Panc1 (cell line): ENCODE measurements at regions not wholly inside any gene's neighbourhood (a gene's known extent, or its start where the extent isn't known, plus 50 kb on each side); places are given as distances from the start of the nearest gene placed in this dataset.

Experiments
- POLR2AphosphoS5 ChIP-seq: IDR thresholded peaks from 2 replicates; pipeline ENCODE4 v1.6.1; 2012; ENCODE audit warnings: mild to moderate bottlenecking, low read depth, low read length, moderate library complexity
- SIN3A ChIP-seq: IDR thresholded peaks from 2 replicates; pipeline ENCODE4 v1.6.1; 2012; ENCODE audit warnings: low read depth, mild to moderate bottlenecking, low read length, moderate library complexity, borderline replicate concordance; ENCODE audit not compliant: insufficient read depth
- TF ChIP-seq, protein P1 (sequence below): fragments of 450-650 bp; IDR thresholded peaks from 2 replicates; pipeline ENCODE4 v1.5.1; 2017; ENCODE audit warnings: mild to moderate bottlenecking
- TF ChIP-seq, protein P2 (sequence below), 2 experiments: IDR thresholded peaks; 2 replicates each; pipeline ENCODE4 v1.6.1; 2011 to 2012; ENCODE audit warnings: low read depth in 2 of 2, control low read depth in 1 of 2, low read length in 1 of 2, mild to moderate bottlenecking in 1 of 2, moderate library complexity in 1 of 2; ENCODE audit not compliant: insufficient read depth in 1 of 2

DNA sequence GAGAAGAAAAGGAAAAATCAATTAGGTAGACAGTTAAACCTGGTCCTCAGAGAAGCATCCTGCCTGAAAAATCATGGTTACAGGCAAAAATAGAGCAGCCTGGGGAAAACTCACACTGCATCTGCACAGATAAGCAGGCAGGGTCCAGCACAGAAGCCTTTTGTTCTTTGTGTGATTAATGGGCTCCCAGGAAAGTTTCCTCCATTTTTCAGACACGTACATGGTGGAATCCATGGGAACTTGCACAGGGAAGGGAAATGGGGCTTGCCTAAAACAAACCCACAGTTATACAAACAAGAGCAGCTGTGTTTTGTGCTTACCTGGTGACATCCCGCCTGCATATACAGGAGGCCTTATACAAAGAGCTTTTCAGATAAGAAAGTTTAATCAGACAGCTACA lies 243.9 kb upstream of the ATP10B start:
- TF ChIP-seq, protein P1, sequence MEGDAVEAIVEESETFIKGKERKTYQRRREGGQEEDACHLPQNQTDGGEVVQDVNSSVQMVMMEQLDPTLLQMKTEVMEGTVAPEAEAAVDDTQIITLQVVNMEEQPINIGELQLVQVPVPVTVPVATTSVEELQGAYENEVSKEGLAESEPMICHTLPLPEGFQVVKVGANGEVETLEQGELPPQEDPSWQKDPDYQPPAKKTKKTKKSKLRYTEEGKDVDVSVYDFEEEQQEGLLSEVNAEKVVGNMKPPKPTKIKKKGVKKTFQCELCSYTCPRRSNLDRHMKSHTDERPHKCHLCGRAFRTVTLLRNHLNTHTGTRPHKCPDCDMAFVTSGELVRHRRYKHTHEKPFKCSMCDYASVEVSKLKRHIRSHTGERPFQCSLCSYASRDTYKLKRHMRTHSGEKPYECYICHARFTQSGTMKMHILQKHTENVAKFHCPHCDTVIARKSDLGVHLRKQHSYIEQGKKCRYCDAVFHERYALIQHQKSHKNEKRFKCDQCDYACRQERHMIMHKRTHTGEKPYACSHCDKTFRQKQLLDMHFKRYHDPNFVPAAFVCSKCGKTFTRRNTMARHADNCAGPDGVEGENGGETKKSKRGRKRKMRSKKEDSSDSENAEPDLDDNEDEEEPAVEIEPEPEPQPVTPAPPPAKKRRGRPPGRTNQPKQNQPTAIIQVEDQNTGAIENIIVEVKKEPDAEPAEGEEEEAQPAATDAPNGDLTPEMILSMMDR = no peak
- no peak for TF ChIP-seq SIN3A
- TF ChIP-seq, protein P2, sequence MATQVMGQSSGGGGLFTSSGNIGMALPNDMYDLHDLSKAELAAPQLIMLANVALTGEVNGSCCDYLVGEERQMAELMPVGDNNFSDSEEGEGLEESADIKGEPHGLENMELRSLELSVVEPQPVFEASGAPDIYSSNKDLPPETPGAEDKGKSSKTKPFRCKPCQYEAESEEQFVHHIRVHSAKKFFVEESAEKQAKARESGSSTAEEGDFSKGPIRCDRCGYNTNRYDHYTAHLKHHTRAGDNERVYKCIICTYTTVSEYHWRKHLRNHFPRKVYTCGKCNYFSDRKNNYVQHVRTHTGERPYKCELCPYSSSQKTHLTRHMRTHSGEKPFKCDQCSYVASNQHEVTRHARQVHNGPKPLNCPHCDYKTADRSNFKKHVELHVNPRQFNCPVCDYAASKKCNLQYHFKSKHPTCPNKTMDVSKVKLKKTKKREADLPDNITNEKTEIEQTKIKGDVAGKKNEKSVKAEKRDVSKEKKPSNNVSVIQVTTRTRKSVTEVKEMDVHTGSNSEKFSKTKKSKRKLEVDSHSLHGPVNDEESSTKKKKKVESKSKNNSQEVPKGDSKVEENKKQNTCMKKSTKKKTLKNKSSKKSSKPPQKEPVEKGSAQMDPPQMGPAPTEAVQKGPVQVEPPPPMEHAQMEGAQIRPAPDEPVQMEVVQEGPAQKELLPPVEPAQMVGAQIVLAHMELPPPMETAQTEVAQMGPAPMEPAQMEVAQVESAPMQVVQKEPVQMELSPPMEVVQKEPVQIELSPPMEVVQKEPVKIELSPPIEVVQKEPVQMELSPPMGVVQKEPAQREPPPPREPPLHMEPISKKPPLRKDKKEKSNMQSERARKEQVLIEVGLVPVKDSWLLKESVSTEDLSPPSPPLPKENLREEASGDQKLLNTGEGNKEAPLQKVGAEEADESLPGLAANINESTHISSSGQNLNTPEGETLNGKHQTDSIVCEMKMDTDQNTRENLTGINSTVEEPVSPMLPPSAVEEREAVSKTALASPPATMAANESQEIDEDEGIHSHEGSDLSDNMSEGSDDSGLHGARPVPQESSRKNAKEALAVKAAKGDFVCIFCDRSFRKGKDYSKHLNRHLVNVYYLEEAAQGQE (IDR thresholded peaks at IDR 0.05; ENCODE audit: insufficient read depth in 1 of 2, low read depth in 2 of 2, low read length in 1 of 2) = no peak
- TF ChIP-seq POLR2AphosphoS5 = no peak
